NCI-H748 (cell line): ENCODE measurements at regions not wholly inside any gene's neighbourhood (a gene's known extent, or its start where the extent isn't known, plus 50 kb on each side); places are given as distances from the start of the nearest gene placed in this dataset.

Source experiments
- DNase-seq: peaks from one replicate; lab custom pipeline; 2025; ENCODE audit not compliant: unreplicated experiment; lab: John Stamatoyannopoulos, UW

DNA sequence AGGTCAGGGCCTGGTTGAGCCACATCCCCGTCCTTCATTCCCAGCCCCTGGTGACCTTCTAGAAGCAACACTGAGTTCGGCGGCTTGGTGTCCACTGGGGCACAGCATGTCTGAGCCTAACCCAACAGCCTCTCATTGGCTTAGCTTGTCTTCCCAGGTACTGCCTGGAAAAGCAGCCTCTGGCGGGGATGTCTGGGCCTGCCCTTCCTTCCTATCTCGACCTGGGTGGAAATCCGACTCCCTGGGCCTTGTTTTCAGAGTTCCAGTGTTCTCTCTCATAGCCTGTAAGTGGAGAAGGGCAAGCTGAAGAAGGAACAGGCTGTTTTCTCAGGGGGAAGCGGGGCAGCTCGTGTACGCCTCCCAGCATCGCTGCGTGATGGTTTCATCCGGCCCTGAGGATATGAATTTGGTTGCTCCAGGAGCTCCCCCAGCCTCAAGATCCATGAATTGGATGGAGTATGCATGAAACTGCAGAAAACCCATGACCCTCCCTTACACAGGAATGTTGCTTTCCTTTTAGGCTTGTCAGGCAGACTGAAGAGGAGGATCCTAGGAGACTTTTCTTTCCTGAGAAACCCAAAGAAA is 116.5 kb upstream of the IRF2BP2 start:
- DNase-seq: peak; percentile 39

DNA sequence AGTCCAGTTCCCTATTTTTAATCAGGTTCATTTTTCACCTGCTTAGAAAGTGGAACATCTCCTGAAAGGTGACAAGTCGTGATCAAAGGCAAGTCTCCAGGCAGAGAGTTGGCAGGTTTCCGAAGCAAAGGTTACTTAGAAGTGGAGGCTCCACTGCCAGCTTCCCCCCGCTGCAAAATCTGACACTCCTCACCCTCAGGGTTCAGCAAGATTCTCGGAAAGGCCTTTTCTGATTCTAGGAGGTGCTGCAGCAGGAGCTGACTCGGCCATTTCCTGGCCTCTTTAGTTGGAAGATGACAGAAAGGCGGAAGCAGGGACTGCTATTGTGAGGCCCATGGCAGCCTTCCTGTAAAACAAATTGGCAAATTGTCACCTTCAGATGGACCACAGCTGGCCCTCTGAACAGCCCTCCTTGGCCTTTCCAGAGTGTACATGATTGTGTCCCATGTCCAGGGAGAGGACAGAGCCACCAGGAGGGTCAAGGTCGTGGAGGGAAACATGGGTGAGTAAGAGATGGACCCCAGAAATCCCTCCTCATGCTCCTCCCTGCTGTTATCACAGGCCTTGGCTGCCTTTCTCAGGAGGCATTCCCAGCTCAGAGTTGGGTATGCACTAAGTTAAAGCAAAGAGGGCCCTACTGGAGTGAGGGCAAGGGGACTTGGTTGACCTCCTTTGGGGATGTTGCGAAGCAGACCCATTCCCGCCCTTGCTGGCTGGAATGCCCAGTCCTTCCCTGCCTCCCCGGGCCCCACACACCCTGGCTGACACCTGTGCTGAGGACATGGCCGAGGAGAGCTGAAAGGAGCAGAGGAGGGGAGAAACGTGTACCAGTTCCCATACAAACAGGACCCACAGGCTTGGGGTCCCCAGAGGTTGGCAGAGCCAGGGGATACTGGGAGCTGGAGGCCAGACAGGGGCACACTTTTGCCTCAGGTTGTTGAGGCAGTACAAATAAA is 115.5 kb upstream of the IRF2BP2 start:
- DNase-seq: peak; percentile 28

DNA sequence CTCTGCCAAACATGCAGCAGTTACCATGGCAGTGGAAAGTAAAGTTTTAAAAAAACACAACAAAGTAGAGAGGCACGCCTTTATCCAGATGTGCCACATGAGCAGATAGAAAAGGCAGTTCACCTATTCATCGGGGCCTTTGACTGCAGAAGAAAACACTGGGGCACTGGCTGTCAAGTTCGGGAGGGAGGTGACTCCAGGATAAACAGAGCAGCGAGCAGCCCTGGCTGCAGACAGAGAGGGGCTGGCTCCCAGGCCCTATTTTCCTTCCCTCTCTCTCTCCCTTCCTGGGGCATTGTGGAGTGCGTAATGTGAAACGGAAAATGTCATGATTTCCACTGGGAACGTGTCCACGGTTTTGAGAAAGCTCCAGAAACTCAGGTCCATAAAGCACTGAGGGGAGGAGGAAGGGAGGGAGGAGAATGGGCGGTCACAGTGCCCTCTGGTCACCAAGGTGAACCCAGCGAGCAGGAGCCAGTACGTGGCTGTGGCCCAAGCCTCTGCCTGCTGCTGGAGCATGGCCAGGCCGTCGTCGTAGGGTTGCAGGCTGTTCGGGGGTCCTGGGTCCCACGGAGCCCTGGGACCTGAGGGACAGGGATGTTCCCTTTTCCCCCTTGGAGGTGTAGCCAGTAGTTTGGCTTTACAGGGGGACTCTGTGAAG is 114.7 kb upstream of the IRF2BP2 start:
- no peak for DNase-seq

DNA sequence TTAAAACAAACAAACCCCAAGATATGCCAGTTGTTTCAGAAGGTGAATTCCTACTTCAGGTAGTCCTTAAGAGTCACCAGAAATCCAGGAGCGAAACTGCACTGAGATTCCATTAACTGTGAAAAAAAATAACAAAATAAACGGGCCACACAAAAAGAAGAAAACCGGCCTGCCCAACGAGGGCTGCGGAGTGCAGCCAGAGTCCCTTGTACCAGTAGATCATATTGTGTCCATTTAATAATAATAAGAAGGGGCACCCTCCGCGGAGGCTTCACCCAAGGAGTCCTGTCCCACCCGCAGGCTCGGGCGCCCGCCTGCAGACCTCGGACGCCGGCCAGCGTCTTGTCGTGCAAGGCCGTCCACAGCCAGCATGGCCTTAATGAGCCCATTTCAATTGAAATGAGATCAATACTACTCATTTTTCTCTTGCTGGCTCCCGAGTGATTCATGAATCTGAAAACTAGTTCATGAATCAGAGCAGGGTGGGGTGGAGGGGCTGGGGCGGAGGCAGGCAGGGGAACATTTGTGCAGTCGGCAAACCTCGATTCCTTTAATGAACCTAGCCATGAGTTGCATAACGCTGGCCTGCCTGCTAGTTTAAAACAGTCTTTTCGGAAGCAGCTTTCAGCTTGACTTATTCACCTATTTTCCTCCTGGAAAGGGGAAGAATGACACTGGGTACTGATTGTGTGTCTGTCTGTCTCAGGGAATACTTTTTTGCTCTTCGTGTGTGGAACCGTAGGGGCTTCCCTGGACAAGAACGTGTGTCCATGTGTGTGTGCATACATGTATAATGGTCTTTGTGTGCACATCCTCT is 113.1 kb upstream of the IRF2BP2 start:
- DNase-seq: no peak

DNA sequence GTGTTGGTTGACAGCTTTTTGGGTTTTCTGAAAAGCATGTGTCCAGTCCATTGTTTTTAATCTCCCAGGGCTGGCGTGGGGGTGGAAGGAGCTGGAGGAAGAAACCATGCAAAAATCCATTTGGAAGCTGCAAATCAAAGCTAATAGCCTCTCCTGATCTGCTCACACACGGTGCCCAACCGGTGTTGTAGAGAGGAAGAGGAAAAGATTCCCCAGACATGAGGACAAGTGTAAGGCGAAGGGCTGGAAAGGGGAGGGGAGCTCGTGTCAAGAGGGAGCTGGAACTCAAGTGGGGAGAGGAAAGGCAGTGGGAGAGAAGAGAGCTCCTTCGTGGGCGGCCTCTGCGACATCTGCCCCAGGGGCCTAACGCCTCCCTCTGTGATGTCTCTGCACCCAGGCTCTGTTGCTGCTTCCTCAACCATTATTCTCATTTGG is 112.3 kb upstream of the IRF2BP2 start:
- no peak for DNase-seq

DNA sequence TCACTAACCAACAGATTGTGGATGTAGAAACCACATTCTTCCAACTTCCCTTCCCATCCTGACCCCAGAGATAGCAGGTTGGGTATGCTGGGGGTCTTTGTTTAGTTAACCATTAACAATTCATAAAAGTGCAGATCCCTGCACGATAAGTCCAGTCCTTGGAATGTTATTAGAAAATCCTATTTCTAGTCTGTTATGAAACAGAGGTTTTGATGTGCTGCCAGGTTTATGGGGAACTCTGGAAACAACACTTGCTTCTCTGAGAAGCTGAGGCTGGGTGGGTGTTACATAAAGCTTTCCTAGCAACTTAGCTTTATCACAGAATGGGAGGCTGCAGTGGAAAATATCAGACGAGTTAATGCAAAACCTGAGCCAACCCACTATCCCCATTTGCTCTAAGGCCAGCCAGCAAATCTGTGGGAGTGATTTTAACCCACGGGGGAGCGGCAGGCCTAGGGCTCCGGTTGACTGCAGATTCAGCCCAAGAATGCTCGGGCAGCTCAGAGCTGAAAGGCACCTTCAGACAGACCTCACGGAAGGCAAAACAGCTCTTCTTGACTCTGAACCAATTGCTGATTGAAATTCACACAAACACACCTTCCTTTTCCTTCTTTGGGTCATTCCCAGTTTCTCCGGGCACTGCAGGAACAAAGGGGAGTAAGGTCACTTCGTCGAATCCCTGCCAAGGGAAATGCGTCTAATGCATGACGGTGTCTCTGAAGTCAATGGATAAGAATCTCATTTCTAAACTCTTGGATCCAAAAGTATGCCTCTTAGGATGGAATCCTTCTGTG is 111.7 kb upstream of the IRF2BP2 start:
- no peak for DNase-seq

DNA sequence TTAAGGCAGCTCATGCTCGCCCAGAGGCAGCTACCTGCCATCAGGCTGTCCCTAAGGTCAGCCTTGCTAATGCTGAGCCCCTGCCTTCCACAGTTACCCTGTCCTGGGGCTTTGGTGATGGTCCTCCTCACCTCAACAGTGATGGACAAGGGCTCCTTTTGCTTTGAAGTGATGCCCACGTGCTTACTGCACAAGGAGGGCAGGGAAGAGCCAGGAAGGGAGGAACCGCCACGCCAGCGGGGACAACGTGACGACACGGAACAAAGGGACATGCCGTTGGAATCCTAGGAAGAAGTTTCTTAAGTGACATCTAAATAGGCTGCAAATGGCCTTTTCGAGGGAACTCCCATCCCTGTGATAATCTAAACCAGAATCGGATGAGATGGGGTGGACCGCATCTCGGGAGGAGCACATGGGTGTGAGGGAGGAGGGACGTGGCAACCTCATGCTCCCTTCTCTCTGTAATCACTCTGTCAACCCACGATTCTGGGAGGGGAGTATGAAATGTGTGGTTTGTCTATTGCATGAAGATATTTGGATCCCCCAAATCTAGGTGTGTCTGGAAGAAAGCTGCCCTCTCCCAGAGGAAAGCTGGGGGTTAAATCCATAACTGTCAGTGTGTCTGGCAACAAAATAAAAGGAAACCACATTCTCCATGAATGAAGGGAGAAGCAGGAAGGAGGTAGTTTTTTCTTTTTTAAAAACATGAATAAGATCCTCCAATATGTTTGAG is 110.9 kb upstream of the IRF2BP2 start:
- no peak for DNase-seq

DNA sequence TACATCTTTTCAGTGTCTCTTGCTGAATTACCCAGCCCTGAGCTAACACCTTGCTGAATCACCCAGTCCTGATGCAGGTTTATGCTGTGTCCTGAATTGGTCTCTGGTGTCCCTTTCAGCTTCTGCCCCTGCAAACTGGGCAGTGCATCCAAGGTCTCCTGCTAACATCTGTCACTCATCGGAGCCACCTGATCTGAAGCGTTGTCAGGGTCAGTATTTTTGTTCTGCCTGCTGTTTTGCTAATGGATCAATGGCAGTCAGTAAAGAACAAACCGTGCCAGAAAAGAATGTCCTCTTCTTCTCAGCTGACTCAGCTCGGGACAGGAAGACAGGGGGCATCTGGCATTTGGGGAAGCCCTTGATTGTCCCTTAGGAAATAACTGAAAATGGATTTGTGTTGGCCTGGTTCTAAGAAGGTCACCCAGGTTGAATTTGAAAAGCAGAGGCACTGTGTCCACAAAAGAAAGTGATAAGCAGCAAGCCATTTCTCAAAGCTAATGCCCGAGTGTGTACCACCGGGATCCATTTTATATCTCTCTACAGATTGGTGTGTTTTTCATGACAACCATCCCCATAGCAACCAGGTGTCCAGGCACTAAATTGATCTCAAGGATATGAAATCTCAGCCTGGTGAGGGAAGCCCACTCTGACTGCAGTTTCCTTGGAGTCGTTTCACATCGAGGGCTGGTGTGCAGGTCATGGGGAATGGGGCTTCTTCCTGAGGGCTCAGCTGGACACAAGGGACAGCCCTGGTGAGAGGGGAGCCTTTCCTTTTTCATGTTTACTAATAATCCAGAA is 109.7 kb upstream of the IRF2BP2 start:
- DNase-seq: peak; percentile 51

DNA sequence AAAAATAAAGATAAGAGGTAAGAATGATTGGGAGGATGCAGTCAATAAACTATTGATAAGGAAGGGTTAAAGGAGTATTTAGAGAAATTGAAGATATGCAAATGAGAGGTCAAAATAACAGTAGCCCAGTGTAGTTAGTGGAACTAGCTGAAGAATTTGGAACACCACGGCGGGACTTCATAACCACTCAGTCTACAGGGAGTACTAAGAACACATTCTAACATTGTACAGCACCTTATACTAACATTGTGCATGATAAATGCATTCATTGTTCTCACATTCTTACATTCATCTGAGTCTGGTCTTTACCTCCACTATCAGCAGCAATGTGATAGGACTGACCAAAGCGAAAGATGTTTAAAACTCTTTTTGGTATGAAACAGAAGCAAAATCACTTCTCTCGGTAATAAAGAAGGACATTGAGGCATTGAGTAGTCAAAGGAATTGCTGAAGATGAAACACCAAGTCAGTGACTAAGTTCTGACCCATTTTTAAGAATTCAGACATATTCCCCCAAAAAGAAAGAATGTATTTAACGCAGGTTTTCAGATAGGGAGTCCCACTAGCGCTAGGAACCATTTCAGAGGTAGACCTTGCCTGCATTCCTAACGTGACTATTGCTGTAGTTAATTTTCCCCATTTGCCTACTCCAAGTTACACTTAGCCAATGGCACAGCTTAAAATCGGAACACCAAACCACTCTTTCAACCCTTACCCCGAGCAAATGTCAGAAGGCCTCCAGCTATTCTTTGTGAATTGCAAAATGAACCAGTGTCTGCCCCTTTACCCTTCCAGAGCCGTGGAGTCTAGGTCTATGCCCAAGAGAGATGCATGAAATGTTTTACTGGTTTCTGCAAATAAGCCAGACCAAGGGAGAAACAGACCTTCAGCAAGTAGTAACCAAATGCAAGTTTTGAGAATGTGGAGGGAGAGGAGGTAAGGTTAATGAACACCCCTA is 108.8 kb upstream of the IRF2BP2 start:
- no peak for DNase-seq

DNA sequence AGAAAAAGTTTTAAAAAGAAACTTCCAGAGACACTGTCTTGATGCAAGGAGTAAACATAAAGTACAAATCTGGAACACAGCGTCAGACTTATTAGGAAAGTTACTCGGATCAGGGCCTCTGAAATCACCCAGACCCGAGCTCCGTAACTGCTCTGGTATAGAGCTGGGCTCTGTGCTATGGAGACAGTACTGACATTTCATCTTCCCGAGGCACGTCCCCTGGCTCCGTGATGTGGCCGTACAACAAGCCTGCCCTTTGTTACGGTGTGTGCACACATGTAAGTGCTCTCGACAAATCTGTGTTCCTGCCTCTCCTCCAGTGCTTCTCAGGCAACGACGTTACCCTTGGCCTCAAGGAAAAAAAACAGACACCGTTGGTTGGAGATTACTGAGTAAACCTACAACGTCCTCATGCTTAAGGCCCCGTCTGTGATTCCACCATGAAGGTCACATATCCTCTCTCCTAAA is 107.0 kb upstream of the IRF2BP2 start:
- no peak for DNase-seq

DNA sequence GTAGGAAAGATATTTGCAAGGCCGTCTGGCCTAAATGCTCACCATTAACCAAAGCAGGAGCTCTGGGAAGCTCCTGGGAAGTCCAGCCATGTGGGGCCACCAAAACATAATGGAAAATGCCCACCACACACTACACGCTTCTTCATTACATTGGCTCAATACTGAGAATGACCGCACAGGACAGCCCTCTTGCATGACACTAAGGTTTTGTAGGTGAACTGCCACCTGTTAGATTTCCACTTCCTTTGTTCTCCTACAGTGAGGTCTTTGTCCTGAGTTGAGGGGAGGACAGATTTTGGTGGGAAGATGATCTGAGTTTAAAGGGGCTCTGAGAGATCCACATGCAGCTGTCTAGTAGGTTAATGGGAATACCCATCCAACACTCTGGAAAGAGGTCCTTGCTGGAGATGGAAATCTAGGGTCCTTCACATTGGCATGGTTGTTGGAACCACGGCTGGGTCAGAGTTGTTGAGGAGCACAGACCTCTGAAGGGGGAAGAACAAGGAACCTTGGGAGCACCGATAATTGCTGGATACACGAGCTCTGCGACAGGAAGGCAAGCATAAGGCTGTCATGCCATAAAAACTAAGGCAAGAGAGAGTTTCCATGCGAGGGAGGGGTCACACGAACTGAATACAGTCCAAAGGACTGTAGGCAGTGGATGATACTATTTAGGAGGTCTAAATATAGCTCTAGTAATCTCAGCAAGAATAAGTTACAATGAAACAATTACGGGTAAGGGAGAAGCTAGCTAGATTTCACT is 105.5 kb upstream of the IRF2BP2 start:
- DNase-seq: no peak

DNA sequence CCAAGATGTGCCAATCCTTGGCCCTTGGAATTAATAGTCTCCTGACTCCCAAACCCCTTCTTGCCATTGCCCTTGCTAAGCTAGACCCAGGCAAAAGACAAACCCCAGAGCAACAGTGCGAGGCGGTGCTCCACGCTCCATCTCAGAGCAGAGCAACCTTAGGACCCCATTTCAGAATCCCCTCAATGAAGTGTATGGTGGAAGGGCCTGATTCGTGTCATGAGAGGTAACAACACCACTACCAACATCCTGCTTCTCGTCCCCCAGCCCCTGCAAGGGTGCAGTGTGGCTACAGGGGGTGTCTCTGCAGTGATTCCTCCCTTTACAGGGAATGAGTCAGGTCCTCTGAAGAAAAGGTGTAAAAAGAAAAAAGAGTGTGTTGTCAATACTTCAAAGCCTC is 103.9 kb upstream of the IRF2BP2 start:
- DNase-seq: no peak

DNA sequence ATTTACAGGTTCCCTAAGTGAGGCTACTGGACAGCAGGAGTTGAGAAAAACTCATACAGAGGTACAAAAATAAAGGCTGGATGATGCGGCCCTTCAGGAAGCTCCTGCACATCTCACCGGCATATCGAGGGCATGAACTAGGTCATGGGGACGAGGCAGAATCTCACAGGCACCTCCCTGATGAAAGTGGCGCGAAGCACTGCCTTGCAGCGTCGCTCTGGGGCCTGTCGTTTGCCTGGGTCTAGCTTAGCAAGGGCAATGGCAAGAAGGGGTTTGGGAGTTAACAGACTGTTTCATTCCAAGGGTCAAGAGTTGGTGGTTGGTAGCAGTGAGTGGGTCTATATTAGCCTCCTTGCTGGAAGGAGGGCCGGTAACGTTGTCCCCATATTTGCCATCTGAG is 103.5 kb upstream of the IRF2BP2 start:
- DNase-seq: no peak

DNA sequence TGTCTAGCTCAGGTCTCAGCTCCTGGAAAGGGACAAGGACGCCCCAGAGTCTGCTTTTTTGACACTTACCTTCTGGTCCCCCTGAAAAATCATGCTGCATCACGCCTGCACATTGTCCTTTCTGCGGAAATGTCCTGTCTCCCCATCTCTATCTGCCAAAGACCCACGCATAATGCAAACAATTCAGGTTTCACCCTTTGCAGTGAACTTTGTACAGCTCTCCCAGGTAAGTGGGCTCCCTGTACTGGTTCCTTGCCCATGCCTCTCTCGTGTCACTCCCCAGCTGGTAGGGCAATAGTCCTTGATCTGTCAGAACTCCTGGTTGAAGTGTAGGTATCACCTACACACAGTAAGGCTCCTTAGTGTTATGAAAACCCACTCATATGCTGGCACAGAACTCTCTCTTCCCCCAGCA is 102.9 kb upstream of the IRF2BP2 start:
- no peak for DNase-seq

DNA sequence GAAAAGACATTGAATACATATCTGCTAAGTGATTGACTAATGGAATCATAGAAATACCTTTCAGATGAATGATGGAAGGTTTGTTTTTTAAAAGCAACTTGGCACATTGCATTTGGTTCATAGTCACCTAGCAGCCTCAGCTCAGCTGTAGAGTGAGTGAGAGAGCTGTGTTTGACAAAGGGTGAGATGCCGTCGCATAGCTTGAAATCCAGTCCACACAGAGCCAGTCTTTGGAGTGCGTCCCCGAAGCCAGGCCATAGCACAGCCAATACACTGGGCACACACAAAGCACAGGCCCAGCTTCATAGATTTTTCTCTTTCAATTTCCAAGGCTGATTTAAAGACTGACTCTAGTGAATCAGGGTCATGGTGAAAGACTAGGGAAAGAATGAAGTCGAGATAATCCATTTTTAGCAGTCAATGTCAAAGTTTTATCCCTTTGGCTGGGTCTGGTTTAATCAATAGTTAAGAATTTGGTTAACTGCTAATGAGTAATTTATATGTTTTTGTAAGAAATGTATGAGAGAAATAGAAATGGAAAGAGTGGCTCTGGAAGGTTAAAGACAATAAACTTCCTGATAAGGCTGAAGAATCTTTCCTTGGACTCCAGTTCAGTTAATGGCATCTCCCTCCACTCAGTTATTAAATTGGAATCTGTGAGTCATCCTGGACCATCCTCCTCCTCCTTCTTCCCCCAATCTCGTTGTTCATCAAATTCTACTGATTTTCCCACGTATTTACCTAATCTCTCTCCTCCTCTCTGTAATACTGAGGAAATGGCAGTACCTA is 101.2 kb upstream of the IRF2BP2 start:
- no peak for DNase-seq

DNA sequence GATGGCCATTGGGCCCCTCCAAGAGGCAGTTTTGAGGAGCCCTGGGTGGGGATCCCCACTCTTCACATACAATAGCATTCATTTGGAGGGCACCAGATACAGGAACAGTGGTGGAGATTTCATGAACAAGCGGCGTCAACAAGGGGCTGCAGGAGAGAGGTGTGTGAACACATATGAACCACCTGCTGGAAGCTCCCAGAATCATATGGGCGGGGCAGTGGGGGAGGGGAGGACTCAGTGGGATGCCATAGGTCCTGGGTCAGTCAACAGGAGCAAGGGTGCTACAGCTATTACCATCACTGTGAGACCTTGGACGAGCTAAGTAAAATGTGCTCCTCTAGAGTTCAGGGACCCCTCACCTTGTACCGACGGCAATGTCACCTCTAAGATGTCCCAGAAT is 100.4 kb upstream of the IRF2BP2 start:
- no peak for DNase-seq
